KMS-11 (cell line): ENCODE measurements at regions not wholly inside any gene's neighbourhood (a gene's known extent, or its start where the extent isn't known, plus 50 kb on each side); places are given as distances from the start of the nearest gene placed in this dataset.

ENCODE experiments used
- H2AFZ ChIP-seq: fragments of 200-600 bp; sonication (generic); 2 replicates; pipeline ENCODE4 v1.6.1; 2016; ENCODE audit warnings: antibody characterized with exemption, mixed run types, low read depth
- H3K27ac ChIP-seq: fragments of 200-600 bp; sonication (generic); 2 replicates; pipeline ENCODE4 v1.6.1; 2016; ENCODE audit warnings: mild to moderate bottlenecking, mixed run types
- H3K27me3 ChIP-seq: fragments of 200-600 bp; sonication (generic); 2 replicates; pipeline ENCODE4 v1.6.1; 2017; ENCODE audit warnings: mild to moderate bottlenecking, low read depth, mixed run types, moderate library complexity; ENCODE audit not compliant: insufficient read depth
- H3K36me3 ChIP-seq: fragments of 200-600 bp; sonication (generic); 2 replicates; pipeline ENCODE4 v1.6.1; 2017; ENCODE audit warnings: mild to moderate bottlenecking, mixed run types; ENCODE audit not compliant: insufficient read depth
- H3K4me1 ChIP-seq: fragments of 200-600 bp; sonication (generic); 2 replicates; pipeline ENCODE4 v1.6.1; 2016; ENCODE audit warnings: mild to moderate bottlenecking, low read depth, mixed run types; ENCODE audit not compliant: poor library complexity, severe bottlenecking
- H3K4me2 ChIP-seq: fragments of 200-600 bp; sonication (generic); 2 replicates; pipeline ENCODE4 v1.7.0; 2016; ENCODE audit warnings: mild to moderate bottlenecking, mixed run types
- H3K4me3 ChIP-seq: fragments of 200-600 bp; sonication (generic); IDR thresholded peaks from 2 replicates; pipeline ENCODE4 v1.6.1; 2017; ENCODE audit warnings: low read depth, low read length, mixed read lengths; ENCODE audit not compliant: insufficient read depth
- H3K79me2 ChIP-seq: fragments of 200-600 bp; sonication (generic); 2 replicates; pipeline ENCODE4 v1.6.1; 2016; ENCODE audit warnings: low read depth, mixed run types; ENCODE audit not compliant: insufficient read depth
- H3K9ac ChIP-seq: fragments of 200-600 bp; sonication (generic); 2 replicates; pipeline ENCODE4 v1.6.1; 2016; ENCODE audit warnings: mild to moderate bottlenecking, mixed run types
- H4K20me1 ChIP-seq: fragments of 200-600 bp; sonication (generic); 2 replicates; pipeline ENCODE4 v1.6.1; 2016; ENCODE audit warnings: mild to moderate bottlenecking, mixed run types; ENCODE audit not compliant: insufficient read depth
- CTCF ChIP-seq: fragments of 200-600 bp; sonication (generic); conservative IDR thresholded peaks from 2 replicates; pipeline ENCODE4 v1.6.1; 2017; ENCODE audit warnings: low read depth, mild to moderate bottlenecking, antibody characterized with exemption, low read length, moderate library complexity, mixed read lengths

- Histone ChIP-seq H3K4me2 (no peak overlapping the region), H3K27ac (no peak overlapping the region), H3K36me3 (no peaks in the 10 kb centered on the region), H3K9ac (no peak overlapping the region), H2AFZ (no peak overlapping the region), H4K20me1 (no peaks in the 10 kb centered on the region), H3K4me1 (no peaks in the 10 kb centered on the region), H3K79me2 (no peaks in the 10 kb centered on the region), H3K4me3 (no peak overlapping the region), H3K27me3 (no peaks in the 10 kb centered on the region)
- TF ChIP-seq CTCF, result no peak
These were observed 1820.1 kb upstream of the LRRTM1 start for GRCh38 chr2:82124629-82125028.

- Histone ChIP-seq H4K20me1 (no peaks in the 10 kb centered on the region), H3K27me3 (no peaks in the 10 kb centered on the region), H3K4me1 (no peaks in the 10 kb centered on the region), H3K79me2 (no peaks in the 10 kb centered on the region), H2AFZ (no peak overlapping the region), H3K27ac (no peak overlapping the region), H3K4me3 (no peak overlapping the region), H3K36me3 (no peaks in the 10 kb centered on the region), H3K9ac (no peak overlapping the region), H3K4me2 (no peak overlapping the region)
- TF ChIP-seq CTCF, result no peak
These were observed 1816.1 kb upstream of the LRRTM1 start for GRCh38 chr2:82120654-82121053.

GRCh38 chr2:82120115-82120514 lies 1815.6 kb upstream of the LRRTM1 start:
- H4K20me1 ChIP-seq, result no peaks in the 10 kb centered on the region
- H3K4me1 ChIP-seq, result no peaks in the 10 kb centered on the region
- no peak overlapping the region for H3K27ac ChIP-seq
- no peaks in the 10 kb centered on the region for H3K36me3 ChIP-seq
- no peak overlapping the region for H3K4me3 ChIP-seq
- TF ChIP-seq CTCF, result no peak
- no peak overlapping the region for H3K9ac ChIP-seq
- no peak overlapping the region for H2AFZ ChIP-seq
- no peaks in the 10 kb centered on the region for H3K79me2 ChIP-seq
- no peak overlapping the region for H3K4me2 ChIP-seq
- H3K27me3 ChIP-seq, result no peaks in the 10 kb centered on the region

- no peaks in the 10 kb centered on the region for H3K79me2 ChIP-seq
These were observed 1804.9 kb upstream of the LRRTM1 start for GRCh38 chr2:82109418-82109817.

More at GRCh38 chr2:82109418-82109817, 1804.9 kb upstream of the LRRTM1 start:
- no peak overlapping the region for H3K27ac ChIP-seq
- H3K9ac ChIP-seq, result no peak overlapping the region
- no peak overlapping the region for H2AFZ ChIP-seq
- no peaks in the 10 kb centered on the region for H3K4me1 ChIP-seq
- no peaks in the 10 kb centered on the region for H4K20me1 ChIP-seq
- no peak overlapping the region for H3K4me2 ChIP-seq
- no peaks in the 10 kb centered on the region for H3K36me3 ChIP-seq
- no peaks in the 10 kb centered on the region for H3K27me3 ChIP-seq
- no peak for TF ChIP-seq CTCF
- no peak overlapping the region for H3K4me3 ChIP-seq
